Breast epithelium (tissue), 3 donors: ENCODE measurements at regions not wholly inside any gene's neighbourhood (a gene's known extent, or its start where the extent isn't known, plus 50 kb on each side); places are given as distances from the start of the nearest gene placed in this dataset.

Source experiments
- CTCF ChIP-seq, 3 donors: fragments of 450-650 bp; IDR thresholded peaks; one replicate each; pipeline ENCODE4 v1.5.1; 2016 to 2017; ENCODE audit warnings: antibody characterized with exemption in 3 of 3, mild to moderate bottlenecking in 3 of 3, moderate library complexity in 3 of 3
- POLR2A ChIP-seq: fragments of 450-650 bp; IDR thresholded peaks from one replicate; pipeline ENCODE4 v1.6.1; 2016; ENCODE audit warnings: antibody characterized with exemption, mild to moderate bottlenecking, moderate library complexity
- POLR2AphosphoS5 ChIP-seq, 3 donors: sonication (generic); formaldehyde crosslinking; IDR thresholded peaks; one replicate each; pipeline ENCODE4 v1.6.1; 2017; ENCODE audit warnings: antibody characterized with exemption in 3 of 3

- TF ChIP-seq POLR2A = no peak
- TF ChIP-seq CTCF (IDR thresholded peaks at IDR 0.05) = no peak
- no peak for TF ChIP-seq POLR2AphosphoS5 (IDR thresholded peaks at IDR 0.05)
These were observed 225.0 kb downstream of the BUB3 start for GRCh38 chr10:123379156-123379555.
